MM.1S (cell line): ENCODE measurements at regions not wholly inside any gene's neighbourhood (a gene's known extent, or its start where the extent isn't known, plus 50 kb on each side); places are given as distances from the start of the nearest gene placed in this dataset.

ENCODE experiments used
- CTCF ChIP-seq: fragments of 300-600 bp; sonication (generic); IDR thresholded peaks from 2 replicates; pipeline ENCODE4 v1.5.1; 2016; ENCODE audit warnings: antibody characterized with exemption, low read length, mixed read lengths
- EZH2 ChIP-seq: fragments of 300-600 bp; sonication (generic); optimal IDR thresholded peaks from 2 replicates; pipeline ENCODE3; 2017; ENCODE audit warnings: low read depth, mild to moderate bottlenecking, antibody characterized with exemption, low read length, mixed read lengths

DNA sequence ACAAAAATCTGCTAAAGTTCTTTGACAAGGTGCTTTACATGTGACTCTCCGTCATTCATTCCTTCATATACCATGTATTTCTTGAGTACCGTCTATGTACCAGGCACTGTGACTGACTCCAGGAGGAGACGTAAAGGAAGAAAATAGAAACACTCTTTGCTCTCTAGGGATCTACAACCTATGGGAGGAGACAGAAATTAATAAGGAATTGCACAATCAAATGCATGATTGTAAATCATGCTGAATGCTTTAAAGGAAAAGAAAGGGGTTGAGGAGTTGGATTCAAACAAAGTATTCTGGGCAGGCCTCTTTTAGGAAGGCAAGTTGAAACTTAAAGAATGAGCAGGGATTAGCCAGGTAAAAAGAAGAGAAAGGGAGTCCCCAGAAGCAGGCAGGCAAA is 239.1 kb upstream of the FGGY start:
- no peak for TF ChIP-seq CTCF
- TF ChIP-seq EZH2, result no peak
